ENCODE measurements at regions not wholly inside any gene's neighbourhood (a gene's known extent, or its start where the extent isn't known, plus 50 kb on each side); places are given as distances from the start of the nearest gene placed in this dataset.

DNA sequence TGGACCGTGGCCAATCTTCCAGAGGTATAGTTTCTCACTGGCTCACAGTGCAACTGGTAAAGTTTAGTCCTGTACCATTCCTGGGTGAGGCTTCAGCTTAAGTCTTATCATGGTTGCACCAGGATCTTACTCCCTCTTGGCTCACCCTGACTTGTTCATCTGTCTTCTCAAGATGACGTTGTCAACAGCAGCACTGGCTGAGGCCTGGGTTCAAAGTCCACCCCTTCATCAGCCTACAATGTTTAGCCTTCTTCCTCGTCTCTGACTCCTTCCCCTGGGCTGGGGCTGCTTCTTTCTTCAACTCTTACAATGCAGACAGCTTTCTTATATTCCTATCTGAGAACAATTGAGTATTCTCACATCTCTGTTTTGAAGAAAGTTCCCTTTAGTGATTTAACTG, 311.1 kb upstream of the CLINT1 start:
- TF ChIP-seq, protein P1, sequence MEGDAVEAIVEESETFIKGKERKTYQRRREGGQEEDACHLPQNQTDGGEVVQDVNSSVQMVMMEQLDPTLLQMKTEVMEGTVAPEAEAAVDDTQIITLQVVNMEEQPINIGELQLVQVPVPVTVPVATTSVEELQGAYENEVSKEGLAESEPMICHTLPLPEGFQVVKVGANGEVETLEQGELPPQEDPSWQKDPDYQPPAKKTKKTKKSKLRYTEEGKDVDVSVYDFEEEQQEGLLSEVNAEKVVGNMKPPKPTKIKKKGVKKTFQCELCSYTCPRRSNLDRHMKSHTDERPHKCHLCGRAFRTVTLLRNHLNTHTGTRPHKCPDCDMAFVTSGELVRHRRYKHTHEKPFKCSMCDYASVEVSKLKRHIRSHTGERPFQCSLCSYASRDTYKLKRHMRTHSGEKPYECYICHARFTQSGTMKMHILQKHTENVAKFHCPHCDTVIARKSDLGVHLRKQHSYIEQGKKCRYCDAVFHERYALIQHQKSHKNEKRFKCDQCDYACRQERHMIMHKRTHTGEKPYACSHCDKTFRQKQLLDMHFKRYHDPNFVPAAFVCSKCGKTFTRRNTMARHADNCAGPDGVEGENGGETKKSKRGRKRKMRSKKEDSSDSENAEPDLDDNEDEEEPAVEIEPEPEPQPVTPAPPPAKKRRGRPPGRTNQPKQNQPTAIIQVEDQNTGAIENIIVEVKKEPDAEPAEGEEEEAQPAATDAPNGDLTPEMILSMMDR (IDR thresholded peaks at IDR 0.05 in 4 of 5, conservative IDR thresholded peaks at IDR 0.05 in 1 of 5) = no peak
- TF ChIP-seq POLR2A (IDR thresholded peaks at IDR 0.05) = no peak

Measured in gastrocnemius medialis (tissue), 4 donors.